SU-DHL-6 (cell line): ENCODE measurements at regions not wholly inside any gene's neighbourhood (a gene's known extent, or its start where the extent isn't known, plus 50 kb on each side); places are given as distances from the start of the nearest gene placed in this dataset.

ENCODE experiments used
- H2AFZ ChIP-seq: fragments of 200-600 bp; sonication (generic); 2 replicates; pipeline ENCODE4 v1.6.1; 2014; ENCODE audit warnings: low read depth, mild to moderate bottlenecking, moderate library complexity, mixed read lengths, antibody characterized with exemption, low read length; ENCODE audit not compliant: severe bottlenecking
- H3F3A ChIP-seq: fragments of 200-600 bp; shearing (Covaris generic); 2 replicates; pipeline ENCODE4 v1.6.0; 2016; ENCODE audit warnings: antibody characterized with exemption, mild to moderate bottlenecking; ENCODE audit not compliant: insufficient read depth
- H3K27ac ChIP-seq: fragments of 200-600 bp; sonication (generic); 2 replicates; pipeline ENCODE4 v1.5.1; 2016; ENCODE audit warnings: low read depth, mild to moderate bottlenecking, low read length, moderate library complexity, mixed read lengths
- H3K27me3 ChIP-seq: fragments of 200-600 bp; sonication (generic), shearing (Covaris generic); 2 replicates; pipeline ENCODE4 v1.6.0; 2014; ENCODE audit warnings: mild to moderate bottlenecking, low read length
- H3K36me3 ChIP-seq: fragments of 200-600 bp; sonication (generic); 2 replicates; pipeline ENCODE4 v1.6.1; 2014; ENCODE audit warnings: mild to moderate bottlenecking, low read length, mixed read lengths
- H3K4me2 ChIP-seq: fragments of 300-600, 200-600 bp; shearing (Covaris generic), sonication (generic); 2 replicates; pipeline ENCODE4 v1.6.0; 2014; ENCODE audit warnings: low read length, low read depth, mild to moderate bottlenecking; ENCODE audit not compliant: poor library complexity, severe bottlenecking
- H3K4me3 ChIP-seq: fragments of 200-600 bp; sonication (generic); 2 replicates; pipeline ENCODE4 v1.5.1; 2014; ENCODE audit warnings: antibody characterized with exemption, low read length, mild to moderate bottlenecking, mixed read lengths; ENCODE audit not compliant: insufficient read depth, poor library complexity, severe bottlenecking
- H3K79me2 ChIP-seq: fragments of 200-600 bp; sonication (generic); 2 replicates; pipeline ENCODE4 v1.6.1; 2014; ENCODE audit warnings: mild to moderate bottlenecking, low read length, moderate library complexity; ENCODE audit not compliant: insufficient read depth
- H3K9ac ChIP-seq: fragments of 200-600 bp; sonication (generic); 2 replicates; pipeline ENCODE4 v1.7.0; 2014; ENCODE audit warnings: mild to moderate bottlenecking, low read length
- H3K9me2 ChIP-seq: fragments of 200-600 bp; sonication (generic); replicated peaks from 2 replicates; pipeline ENCODE4 v1.6.1; 2014; ENCODE audit warnings: low read length; ENCODE audit not compliant: insufficient read depth
- H3K9me3 ChIP-seq: fragments of 200-600 bp; sonication (generic); 2 replicates; pipeline ENCODE4 v1.6.1; 2014; ENCODE audit warnings: low read length, mixed read lengths; ENCODE audit not compliant: insufficient read depth
- H4K20me1 ChIP-seq: fragments of 200-600 bp; sonication (generic); 2 replicates; pipeline ENCODE4 v1.6.1; 2014; ENCODE audit warnings: low read depth, mild to moderate bottlenecking, antibody characterized with exemption, low read length, moderate library complexity, mixed read lengths
- EZH2phosphoT487 ChIP-seq: fragments of 200-600 bp; sonication (generic), shearing (Covaris generic); conservative IDR thresholded peaks from 2 replicates; pipeline ENCODE4 v1.6.1; 2018; ENCODE audit warnings: mild to moderate bottlenecking, antibody characterized with exemption, low read length, moderate library complexity, mixed read lengths
- TF ChIP-seq, protein P1 (sequence below): fragments of 200-600 bp; sonication (generic); IDR thresholded peaks from one replicate; pipeline ENCODE4 v1.5.1; 2017; ENCODE audit warnings: antibody characterized with exemption, mild to moderate bottlenecking, low read length, moderate library complexity; ENCODE audit not compliant: insufficient read depth, poor library complexity, severe bottlenecking

GRCh38 chr12:118524446-118524845 lies 148.1 kb downstream of the SUDS3 start:
- TF ChIP-seq, protein P1, sequence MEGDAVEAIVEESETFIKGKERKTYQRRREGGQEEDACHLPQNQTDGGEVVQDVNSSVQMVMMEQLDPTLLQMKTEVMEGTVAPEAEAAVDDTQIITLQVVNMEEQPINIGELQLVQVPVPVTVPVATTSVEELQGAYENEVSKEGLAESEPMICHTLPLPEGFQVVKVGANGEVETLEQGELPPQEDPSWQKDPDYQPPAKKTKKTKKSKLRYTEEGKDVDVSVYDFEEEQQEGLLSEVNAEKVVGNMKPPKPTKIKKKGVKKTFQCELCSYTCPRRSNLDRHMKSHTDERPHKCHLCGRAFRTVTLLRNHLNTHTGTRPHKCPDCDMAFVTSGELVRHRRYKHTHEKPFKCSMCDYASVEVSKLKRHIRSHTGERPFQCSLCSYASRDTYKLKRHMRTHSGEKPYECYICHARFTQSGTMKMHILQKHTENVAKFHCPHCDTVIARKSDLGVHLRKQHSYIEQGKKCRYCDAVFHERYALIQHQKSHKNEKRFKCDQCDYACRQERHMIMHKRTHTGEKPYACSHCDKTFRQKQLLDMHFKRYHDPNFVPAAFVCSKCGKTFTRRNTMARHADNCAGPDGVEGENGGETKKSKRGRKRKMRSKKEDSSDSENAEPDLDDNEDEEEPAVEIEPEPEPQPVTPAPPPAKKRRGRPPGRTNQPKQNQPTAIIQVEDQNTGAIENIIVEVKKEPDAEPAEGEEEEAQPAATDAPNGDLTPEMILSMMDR, result no peak
- no peak for TF ChIP-seq EZH2phosphoT487
- Histone ChIP-seq H2AFZ (no peak overlapping the region), H3K27ac (no peak overlapping the region), H3K4me2 (no peak overlapping the region), H3K9ac (no peak overlapping the region), H3F3A (no peaks in the 10 kb centered on the region), H3K9me3 (no peaks in the 10 kb centered on the region), H3K9me2 (no peaks in the 10 kb centered on the region), H3K4me3 (no peak overlapping the region), H3K36me3 (no peaks in the 10 kb centered on the region), H4K20me1 (no peaks in the 10 kb centered on the region), H3K79me2 (no peaks in the 10 kb centered on the region), H3K27me3 (no peaks in the 10 kb centered on the region)

DNA sequence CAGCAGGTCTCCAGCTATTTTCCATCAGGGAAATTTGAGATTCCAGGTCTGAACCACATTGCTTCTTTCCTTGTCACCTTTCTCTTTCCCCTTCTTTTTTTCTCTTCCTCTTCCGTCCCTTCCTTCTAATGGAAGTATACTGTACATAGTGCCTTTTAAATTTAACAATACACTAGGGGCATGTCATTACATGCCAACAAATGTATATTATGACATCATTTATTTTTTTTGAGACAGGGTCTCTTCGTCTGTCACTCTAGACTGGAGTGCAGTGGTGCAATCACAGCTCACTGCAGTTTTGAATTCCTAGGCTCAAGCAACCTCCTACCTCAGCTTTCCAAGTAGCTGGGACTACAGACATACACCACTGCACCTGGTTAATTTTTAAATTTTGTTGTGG lies 148.9 kb downstream of the SUDS3 start:
- H3K9ac ChIP-seq, result no peak overlapping the region
- no peak overlapping the region for H3K4me2 ChIP-seq
- H3K79me2 ChIP-seq, result no peaks in the 10 kb centered on the region
- no peaks in the 10 kb centered on the region for H4K20me1 ChIP-seq
- no peak overlapping the region for H3K4me3 ChIP-seq
- TF ChIP-seq EZH2phosphoT487, result no peak
- TF ChIP-seq, protein P1, result no peak
- H3K27me3 ChIP-seq, result no peaks in the 10 kb centered on the region
- H3K9me3 ChIP-seq, result no peaks in the 10 kb centered on the region
- H2AFZ ChIP-seq, result no peak overlapping the region
- no peaks in the 10 kb centered on the region for H3K36me3 ChIP-seq
- H3K9me2 ChIP-seq, result no peaks in the 10 kb centered on the region
- H3F3A ChIP-seq, result no peaks in the 10 kb centered on the region
- no peak overlapping the region for H3K27ac ChIP-seq

GRCh38 chr12:118526255-118527095 lies 150.1 kb downstream of the SUDS3 start:
- Histone ChIP-seq H3K36me3 (no peaks in the 10 kb centered on the region), H3K27ac (no peak overlapping the region), H2AFZ (no peak overlapping the region), H3K9ac (no peak overlapping the region), H3K4me2 (no peak overlapping the region), H3K4me3 (no peak overlapping the region), H3K9me3 (no peaks in the 10 kb centered on the region), H3K79me2 (no peaks in the 10 kb centered on the region), H3F3A (no peaks in the 10 kb centered on the region), H4K20me1 (no peaks in the 10 kb centered on the region), H3K9me2 (no peaks in the 10 kb centered on the region), H3K27me3 (no peaks in the 10 kb centered on the region)
- no peak for TF ChIP-seq EZH2phosphoT487
- TF ChIP-seq, protein P1, result no peak
